LNCaP clone FGC (cell line): ENCODE measurements at regions not wholly inside any gene's neighbourhood (a gene's known extent, or its start where the extent isn't known, plus 50 kb on each side); places are given as distances from the start of the nearest gene placed in this dataset.

ENCODE experiments used
- DNase-seq: peaks from one replicate; pipeline ENCODE4 v3.0.0-alpha.2; 2011; ENCODE audit warnings: low read depth
- H3K4me3 ChIP-seq: 2 replicates; pipeline ENCODE4 v1.5.1; 2011; ENCODE audit warnings: mild to moderate bottlenecking, low read depth, low read length, control low read depth
- CTCF ChIP-seq: IDR thresholded peaks from 2 replicates; pipeline ENCODE4 v1.5.1; 2012; ENCODE audit warnings: mild to moderate bottlenecking; ENCODE audit not compliant: control insufficient read depth, insufficient read depth; ENCODE audit errors: extremely low read depth

GRCh38 chr4:8788174-8788573 lies 83.5 kb downstream of the HMX1 start:
- no peak for TF ChIP-seq CTCF
- H3K4me3 ChIP-seq: no peak overlapping the region
- DNase-seq: no peak

GRCh38 chr4:8786166-8786565 lies 85.5 kb downstream of the HMX1 start:
- no peak for DNase-seq
- no peak overlapping the region for H3K4me3 ChIP-seq
- no peak for TF ChIP-seq CTCF

- TF ChIP-seq CTCF: no peak
- no peak overlapping the region for H3K4me3 ChIP-seq
- DNase-seq: no peak
Observed at GRCh38 chr4:8785656-8786142, 85.9 kb downstream of the HMX1 start.

- no peak overlapping the region for H3K4me3 ChIP-seq
- TF ChIP-seq CTCF: no peak
- no peak for DNase-seq
Observed at GRCh38 chr4:8783736-8784135, 87.9 kb downstream of the HMX1 start.

GRCh38 chr4:8782135-8782534 lies 89.5 kb downstream of the HMX1 start:
- DNase-seq: no peak
- no peak overlapping the region for H3K4me3 ChIP-seq
- no peak for TF ChIP-seq CTCF

GRCh38 chr4:8781641-8782040 lies 90.0 kb downstream of the HMX1 start:
- H3K4me3 ChIP-seq: no peak overlapping the region
- no peak for DNase-seq
- TF ChIP-seq CTCF: no peak

GRCh38 chr4:8780596-8781368 lies 90.9 kb downstream of the HMX1 start:
- DNase-seq: no peak
- H3K4me3 ChIP-seq: no peak overlapping the region
- TF ChIP-seq CTCF: no peak
